GM20000 (cell line): ENCODE measurements at regions not wholly inside any gene's neighbourhood (a gene's known extent, or its start where the extent isn't known, plus 50 kb on each side); places are given as distances from the start of the nearest gene placed in this dataset.

Source experiments
- DNase-seq: peaks from one replicate; pipeline ENCODE4 v3.0.0; 2012; ENCODE audit warnings: low spot score
- TF ChIP-seq, protein P1 (sequence below): IDR thresholded peaks from 2 replicates; pipeline ENCODE4 v1.5.1; 2012; ENCODE audit warnings: mild to moderate bottlenecking, control low read depth; ENCODE audit errors: extremely low read depth, missing control alignments

- TF ChIP-seq, protein P1, sequence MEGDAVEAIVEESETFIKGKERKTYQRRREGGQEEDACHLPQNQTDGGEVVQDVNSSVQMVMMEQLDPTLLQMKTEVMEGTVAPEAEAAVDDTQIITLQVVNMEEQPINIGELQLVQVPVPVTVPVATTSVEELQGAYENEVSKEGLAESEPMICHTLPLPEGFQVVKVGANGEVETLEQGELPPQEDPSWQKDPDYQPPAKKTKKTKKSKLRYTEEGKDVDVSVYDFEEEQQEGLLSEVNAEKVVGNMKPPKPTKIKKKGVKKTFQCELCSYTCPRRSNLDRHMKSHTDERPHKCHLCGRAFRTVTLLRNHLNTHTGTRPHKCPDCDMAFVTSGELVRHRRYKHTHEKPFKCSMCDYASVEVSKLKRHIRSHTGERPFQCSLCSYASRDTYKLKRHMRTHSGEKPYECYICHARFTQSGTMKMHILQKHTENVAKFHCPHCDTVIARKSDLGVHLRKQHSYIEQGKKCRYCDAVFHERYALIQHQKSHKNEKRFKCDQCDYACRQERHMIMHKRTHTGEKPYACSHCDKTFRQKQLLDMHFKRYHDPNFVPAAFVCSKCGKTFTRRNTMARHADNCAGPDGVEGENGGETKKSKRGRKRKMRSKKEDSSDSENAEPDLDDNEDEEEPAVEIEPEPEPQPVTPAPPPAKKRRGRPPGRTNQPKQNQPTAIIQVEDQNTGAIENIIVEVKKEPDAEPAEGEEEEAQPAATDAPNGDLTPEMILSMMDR = no peak
- DNase-seq = no peak
Observed at GRCh38 chr11:91730057-91730456, 494.6 kb upstream of the FAT3 start.

DNA sequence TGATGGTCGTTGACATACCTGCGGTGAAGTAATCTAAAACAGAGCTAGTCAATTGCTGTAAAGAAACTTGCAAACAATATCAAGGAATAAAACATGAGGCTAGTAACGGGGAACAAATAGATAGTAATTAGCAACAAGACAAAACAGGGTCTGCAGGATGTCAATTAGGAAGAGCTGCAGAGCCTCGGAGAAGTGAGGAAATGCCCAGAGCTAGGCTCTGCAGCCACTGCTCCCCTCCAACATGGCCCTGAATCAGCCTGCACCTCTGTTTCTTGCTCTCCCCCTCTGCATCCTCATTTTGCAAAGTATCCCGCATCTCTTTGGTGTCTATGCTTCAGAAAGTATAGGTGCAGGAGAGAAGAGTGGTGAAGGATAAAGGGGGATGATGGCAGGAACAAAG is 507.4 kb upstream of the FAT3 start:
- TF ChIP-seq, protein P1 = no peak
- no peak for DNase-seq

DNA sequence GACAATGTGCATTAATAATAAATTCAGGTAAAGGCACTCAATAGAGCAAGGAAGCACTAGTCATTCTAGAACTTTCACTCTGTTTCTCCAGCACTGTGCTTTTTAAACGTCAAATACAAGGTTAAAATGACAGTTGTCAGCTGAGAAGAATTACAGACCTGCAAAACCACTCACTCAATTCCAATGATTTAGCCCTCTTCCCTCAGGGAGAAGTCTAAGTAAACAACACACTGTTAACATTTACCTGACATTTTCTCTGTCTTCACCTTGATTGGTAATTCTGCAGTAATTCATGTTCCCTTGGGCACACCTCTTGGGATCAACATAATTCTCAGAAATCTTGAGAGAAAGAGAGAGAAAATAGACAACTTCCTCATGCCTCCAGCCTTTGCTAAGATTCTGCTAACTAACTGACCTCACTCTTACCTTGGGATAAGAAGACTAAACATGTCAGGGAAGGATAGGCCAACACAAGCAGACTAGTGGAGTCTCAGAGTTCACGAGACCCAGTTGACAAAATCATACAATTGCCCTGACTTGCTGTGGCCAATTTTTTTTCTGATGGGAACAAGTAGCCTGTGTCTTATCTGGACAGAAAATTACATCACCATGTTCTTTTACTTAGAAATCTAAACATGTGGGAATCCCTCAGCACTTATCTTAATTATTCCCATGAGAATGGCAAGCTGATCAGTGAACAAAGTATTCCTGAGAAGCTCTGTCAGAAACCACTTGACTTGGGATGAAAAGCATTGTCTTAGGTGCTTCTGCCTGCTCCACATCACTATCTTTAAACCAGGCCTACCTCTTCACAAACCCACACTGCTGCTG is 516.8 kb upstream of the FAT3 start:
- TF ChIP-seq, protein P1 = no peak
- no peak for DNase-seq

GRCh38 chr11:91703042-91703441 is 521.6 kb upstream of the FAT3 start:
- no peak for DNase-seq
- TF ChIP-seq, protein P1 = no peak

DNA sequence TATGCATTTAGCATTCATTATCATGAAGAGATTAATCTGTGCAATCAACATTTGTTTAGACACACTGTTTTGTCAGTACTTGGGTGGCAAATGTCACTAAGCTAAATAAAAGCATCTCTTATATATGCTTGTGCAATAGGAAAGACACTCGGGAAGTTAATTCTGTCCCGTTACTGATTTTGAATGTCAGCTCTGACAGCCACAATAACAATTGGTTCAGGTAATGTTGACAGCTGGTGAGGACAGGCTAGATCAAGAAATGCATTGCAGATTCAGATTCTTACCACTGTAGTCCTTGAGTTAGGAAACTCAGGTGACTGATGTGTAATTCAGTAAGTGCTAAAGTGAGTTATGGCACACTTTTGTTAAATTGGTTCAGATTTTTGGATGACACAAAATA is 523.8 kb upstream of the FAT3 start:
- TF ChIP-seq, protein P1 = no peak

DNA sequence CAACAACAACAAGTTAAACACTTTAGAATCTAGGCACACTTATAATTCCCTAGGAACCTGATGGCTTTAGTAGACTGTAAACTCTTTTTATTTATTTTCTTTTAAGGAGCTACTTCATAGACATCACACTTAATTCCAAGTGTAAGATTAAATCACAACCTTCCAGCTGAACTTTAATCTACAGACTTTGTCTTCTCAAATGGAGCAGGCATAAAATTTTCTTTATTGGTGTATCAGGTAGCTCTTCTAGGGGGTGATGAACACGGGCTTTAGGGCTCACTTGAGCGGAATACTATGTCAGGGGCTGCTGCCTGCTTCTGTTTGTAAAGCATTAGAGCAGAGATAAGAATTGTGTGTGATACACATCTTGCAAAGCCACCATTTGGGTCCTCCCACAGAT is 525.8 kb upstream of the FAT3 start:
- TF ChIP-seq, protein P1 = no peak
- no peak for DNase-seq

More for the DNA sequence above, 523.8 kb upstream of the FAT3 start:
- DNase-seq = no peak

DNA sequence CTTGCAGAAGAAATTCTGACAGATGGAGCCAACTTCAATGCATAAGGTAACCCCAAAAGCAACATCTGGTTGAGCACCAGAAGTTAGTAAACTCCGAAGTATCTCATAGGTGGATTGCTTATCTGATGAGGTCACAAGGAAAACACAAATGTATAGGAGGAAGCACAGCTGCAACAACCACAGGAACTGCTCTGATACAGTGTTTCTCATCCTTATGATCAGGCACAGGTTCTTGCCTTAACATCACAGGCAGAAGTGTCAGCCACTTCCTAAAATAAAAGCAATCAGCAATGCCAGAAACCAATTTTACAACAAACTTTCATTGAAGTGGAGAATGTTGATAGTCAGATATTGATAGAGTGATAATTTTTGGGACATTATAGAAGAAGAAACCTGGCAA is 530.3 kb upstream of the FAT3 start:
- DNase-seq = no peak

More for the DNA sequence above, 530.3 kb upstream of the FAT3 start:
- TF ChIP-seq, protein P1 = no peak
